ENCODE measurements at regions not wholly inside any gene's neighbourhood (a gene's known extent, or its start where the extent isn't known, plus 50 kb on each side); places are given as distances from the start of the nearest gene placed in this dataset.

DNA sequence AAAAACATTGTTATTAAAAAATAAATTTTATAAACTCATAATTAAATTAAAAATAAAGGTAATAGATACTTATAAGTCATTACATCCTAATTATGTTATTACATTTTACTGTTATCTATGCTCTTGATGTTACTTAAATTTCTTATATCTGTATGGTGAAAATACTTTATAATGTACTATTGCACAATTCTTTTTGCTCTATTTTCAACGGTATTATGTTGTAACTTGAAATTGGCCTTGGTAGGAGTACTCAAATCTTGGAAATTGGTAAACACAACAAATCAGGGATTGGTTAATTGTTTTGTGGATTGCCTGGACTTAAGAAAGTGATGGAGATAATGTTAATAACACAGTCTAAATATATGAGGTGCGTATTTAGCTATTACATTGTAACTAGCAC, 273.3 kb downstream of the MDFIC start (continued):
- TF ChIP-seq GABPA (IDR thresholded peaks at IDR 0.05; ENCODE audit: borderline replicate concordance, insufficient read depth, low read length), result no peak
- no peak for TF ChIP-seq BACH1 (IDR thresholded peaks at IDR 0.05; ENCODE audit: low read length)
- TF ChIP-seq, protein P1, sequence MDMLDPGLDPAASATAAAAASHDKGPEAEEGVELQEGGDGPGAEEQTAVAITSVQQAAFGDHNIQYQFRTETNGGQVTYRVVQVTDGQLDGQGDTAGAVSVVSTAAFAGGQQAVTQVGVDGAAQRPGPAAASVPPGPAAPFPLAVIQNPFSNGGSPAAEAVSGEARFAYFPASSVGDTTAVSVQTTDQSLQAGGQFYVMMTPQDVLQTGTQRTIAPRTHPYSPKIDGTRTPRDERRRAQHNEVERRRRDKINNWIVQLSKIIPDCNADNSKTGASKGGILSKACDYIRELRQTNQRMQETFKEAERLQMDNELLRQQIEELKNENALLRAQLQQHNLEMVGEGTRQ (IDR thresholded peaks at IDR 0.05; ENCODE audit: low read length), result no peak
- TF ChIP-seq EZH2 (IDR thresholded peaks at IDR 0.05; ENCODE audit: low read depth, low read length, severe bottlenecking), result no peak
- no peak for TF ChIP-seq RNF2 (IDR thresholded peaks at IDR 0.05; ENCODE audit: borderline replicate concordance, low read depth, low read length, missing control alignments, poor library complexity, severe bottlenecking)
- TF ChIP-seq GTF2F1 (IDR thresholded peaks at IDR 0.05; ENCODE audit: borderline replicate concordance, low read depth, low read length), result no peak
